Smooth muscle cell (in vitro differentiated cells): ENCODE measurements at regions not wholly inside any gene's neighbourhood (a gene's known extent, or its start where the extent isn't known, plus 50 kb on each side); places are given as distances from the start of the nearest gene placed in this dataset.

Source experiments
- DNase-seq: peaks from one replicate; lab custom pipeline; 2025; ENCODE audit not compliant: unreplicated experiment; lab: John Stamatoyannopoulos, UW
- H2AFZ ChIP-seq: fragments of 200-600 bp; sonication (generic); 2 replicates; pipeline ENCODE4 v1.6.0; 2016; ENCODE audit warnings: antibody characterized with exemption, low read depth, mild to moderate bottlenecking
- H3F3A ChIP-seq: fragments of 200-600 bp; sonication (generic); 2 replicates; pipeline ENCODE4 v1.6.0; 2017; ENCODE audit warnings: antibody characterized with exemption, low read depth
- H3K27ac ChIP-seq: fragments of 200-600 bp; sonication (generic); 2 replicates; pipeline ENCODE4 v1.5.1; 2016; ENCODE audit warnings: low read depth, mild to moderate bottlenecking
- H3K27me3 ChIP-seq: fragments of 200-600 bp; sonication (generic); 2 replicates; pipeline ENCODE4 v1.6.1; 2016; ENCODE audit warnings: low read depth, mild to moderate bottlenecking
- H3K36me3 ChIP-seq: fragments of 200-600 bp; sonication (generic); 2 replicates; pipeline ENCODE4 v1.5.1; 2016; ENCODE audit warnings: low read depth
- H3K4me1 ChIP-seq: fragments of 200-600 bp; sonication (generic); 2 replicates; pipeline ENCODE4 v1.5.1; 2016; ENCODE audit warnings: low read depth
- H3K4me2 ChIP-seq: fragments of 200-600 bp; sonication (generic); 2 replicates; pipeline ENCODE4 v1.6.0; 2016; ENCODE audit warnings: mild to moderate bottlenecking
- H3K4me3 ChIP-seq: fragments of 200-600 bp; sonication (generic); 2 replicates; pipeline ENCODE4 v1.5.1; 2016; ENCODE audit warnings: mild to moderate bottlenecking
- H3K79me2 ChIP-seq: fragments of 200-600 bp; sonication (generic); 2 replicates; pipeline ENCODE4 v1.6.0; 2016; ENCODE audit warnings: low read depth, mild to moderate bottlenecking
- H3K9ac ChIP-seq: fragments of 200-600 bp; sonication (generic); 2 replicates; pipeline ENCODE4 v1.6.0; 2016; ENCODE audit warnings: low read depth
- H3K9me3 ChIP-seq: fragments of 200-600 bp; sonication (generic); replicated peaks from 2 replicates; pipeline ENCODE4 v1.5.1; 2016; ENCODE audit warnings: low read depth
- H4K20me1 ChIP-seq: fragments of 200-600 bp; sonication (generic); 2 replicates; pipeline ENCODE4 v1.6.0; 2016; ENCODE audit warnings: low read depth
- WGBS: methylation state at CpG from one replicate; pipeline ENCODE4 v1.1.7; 2016; ENCODE audit warnings: low lambda C conversion rate; 5-methylcytosine and 5-hydroxymethylcytosine counted together
- TF ChIP-seq, protein P1 (sequence below): fragments of 200-600 bp; sonication (generic); IDR thresholded peaks from 2 replicates; pipeline ENCODE4 v1.5.1; 2017; ENCODE audit warnings: borderline replicate concordance, mild to moderate bottlenecking, antibody characterized with exemption; ENCODE audit not compliant: insufficient read depth, poor library complexity, severe bottlenecking

DNA sequence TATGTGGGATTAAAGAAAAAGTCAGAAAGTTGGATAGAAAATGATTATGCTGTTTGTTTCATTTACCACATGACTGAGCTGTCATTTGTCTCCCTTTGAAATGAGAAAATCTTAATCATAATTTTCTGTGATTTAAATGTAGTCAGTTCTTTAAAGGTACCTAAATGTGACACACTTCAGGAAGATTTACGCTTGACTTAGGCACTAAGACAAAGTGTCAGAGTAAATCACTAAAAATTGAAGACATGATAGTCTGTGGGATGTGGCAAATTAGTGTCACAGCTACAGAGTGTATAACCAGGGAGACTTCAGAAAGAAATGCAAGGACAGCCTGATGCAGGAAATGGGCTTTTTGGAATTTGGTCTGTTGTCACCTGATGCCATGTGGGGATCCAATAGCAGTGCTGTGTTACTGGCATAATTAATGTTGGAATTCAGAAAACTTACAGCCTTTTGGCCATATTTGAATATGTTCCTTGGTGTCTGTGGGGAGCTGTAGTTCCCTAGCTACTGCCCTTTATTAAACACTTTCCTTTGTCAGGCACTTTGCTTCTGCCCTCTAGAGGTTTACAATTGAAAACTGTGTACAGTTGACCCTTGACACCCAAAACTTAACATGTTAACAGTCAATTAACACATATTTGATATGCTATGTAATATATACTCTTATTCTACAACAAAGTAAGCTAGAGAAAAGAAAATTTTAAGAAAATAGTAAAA lies 493.8 kb downstream of the UTRN start:
- Histone ChIP-seq H3K9ac (no peak overlapping the region), H3K4me2 (no peak overlapping the region), H3K27me3 (no peaks in the 10 kb centered on the region), H3K9me3 (no peaks in the 10 kb centered on the region), H2AFZ (no peak overlapping the region), H3K4me3 (no peak overlapping the region), H3F3A (no peaks in the 10 kb centered on the region), H4K20me1 (no peaks in the 10 kb centered on the region), H3K4me1 (no peaks in the 10 kb centered on the region), H3K79me2 (no peaks in the 10 kb centered on the region), H3K27ac (no peak overlapping the region), H3K36me3 (peaks cover 4% of the 10 kb centered on the region)
- 97% methylated on average over 1 of the region's 1 CpG for WGBS
- TF ChIP-seq, protein P1, sequence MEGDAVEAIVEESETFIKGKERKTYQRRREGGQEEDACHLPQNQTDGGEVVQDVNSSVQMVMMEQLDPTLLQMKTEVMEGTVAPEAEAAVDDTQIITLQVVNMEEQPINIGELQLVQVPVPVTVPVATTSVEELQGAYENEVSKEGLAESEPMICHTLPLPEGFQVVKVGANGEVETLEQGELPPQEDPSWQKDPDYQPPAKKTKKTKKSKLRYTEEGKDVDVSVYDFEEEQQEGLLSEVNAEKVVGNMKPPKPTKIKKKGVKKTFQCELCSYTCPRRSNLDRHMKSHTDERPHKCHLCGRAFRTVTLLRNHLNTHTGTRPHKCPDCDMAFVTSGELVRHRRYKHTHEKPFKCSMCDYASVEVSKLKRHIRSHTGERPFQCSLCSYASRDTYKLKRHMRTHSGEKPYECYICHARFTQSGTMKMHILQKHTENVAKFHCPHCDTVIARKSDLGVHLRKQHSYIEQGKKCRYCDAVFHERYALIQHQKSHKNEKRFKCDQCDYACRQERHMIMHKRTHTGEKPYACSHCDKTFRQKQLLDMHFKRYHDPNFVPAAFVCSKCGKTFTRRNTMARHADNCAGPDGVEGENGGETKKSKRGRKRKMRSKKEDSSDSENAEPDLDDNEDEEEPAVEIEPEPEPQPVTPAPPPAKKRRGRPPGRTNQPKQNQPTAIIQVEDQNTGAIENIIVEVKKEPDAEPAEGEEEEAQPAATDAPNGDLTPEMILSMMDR: no peak
- DNase-seq: no peak

DNA sequence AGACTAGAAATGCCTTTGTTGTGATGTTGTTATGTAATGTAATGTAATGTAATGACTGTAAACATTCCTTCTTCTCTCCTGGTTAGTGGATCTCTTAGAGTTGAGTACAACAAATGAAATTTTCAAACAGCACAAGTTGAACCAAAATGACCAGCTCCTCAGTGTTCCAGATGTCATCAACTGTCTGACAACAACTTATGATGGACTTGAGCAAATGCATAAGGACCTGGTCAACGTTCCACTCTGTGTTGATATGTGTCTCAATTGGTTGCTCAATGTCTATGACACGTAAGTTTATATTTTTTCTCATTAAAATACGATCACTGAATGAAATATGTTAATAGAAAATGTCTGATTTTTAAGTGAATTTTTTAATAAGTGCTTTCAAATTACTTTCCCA lies 496.7 kb downstream of the UTRN start:
- H3K9me3 ChIP-seq: no peaks in the 10 kb centered on the region
- H4K20me1 ChIP-seq: no peaks in the 10 kb centered on the region
- TF ChIP-seq, protein P1: no peak
- no peak overlapping the region for H3K9ac ChIP-seq
- no peaks in the 10 kb centered on the region for H3K79me2 ChIP-seq
- no peaks in the 10 kb centered on the region for H3K4me1 ChIP-seq
- DNase-seq: no peak
- WGBS: 94% methylated on average over 3 of the region's 3 CpGs
- no peaks in the 10 kb centered on the region for H3K27me3 ChIP-seq
- no peaks in the 10 kb centered on the region for H3K36me3 ChIP-seq
- H3K4me2 ChIP-seq: no peak overlapping the region
- no peak overlapping the region for H3K27ac ChIP-seq
- H3K4me3 ChIP-seq: no peak overlapping the region
- H2AFZ ChIP-seq: no peak overlapping the region
- H3F3A ChIP-seq: no peaks in the 10 kb centered on the region

DNA sequence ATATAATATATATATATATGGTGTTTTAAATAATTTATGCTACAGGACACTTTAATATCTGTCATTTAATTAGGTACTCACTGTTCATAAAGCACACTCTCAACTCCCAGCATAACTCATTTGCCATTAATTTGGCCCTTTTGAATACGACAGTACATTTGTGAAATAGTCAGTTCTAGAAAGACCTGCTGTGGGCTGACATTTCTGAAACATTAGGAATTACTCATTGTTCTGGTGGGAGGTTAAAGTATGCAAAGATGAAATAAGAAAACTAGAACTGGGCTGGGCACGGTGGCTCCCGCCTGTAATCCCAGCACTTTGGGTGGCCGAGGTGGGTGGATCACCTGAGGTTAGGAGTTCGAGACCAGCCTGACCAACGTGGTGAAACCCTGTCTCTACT lies 497.5 kb downstream of the UTRN start:
- H3K4me3 ChIP-seq: no peak overlapping the region
- H3K79me2 ChIP-seq: no peaks in the 10 kb centered on the region
- H3K36me3 ChIP-seq: no peaks in the 10 kb centered on the region
- no peak overlapping the region for H2AFZ ChIP-seq
- no peaks in the 10 kb centered on the region for H3F3A ChIP-seq
- no peak overlapping the region for H3K9ac ChIP-seq
- H3K27me3 ChIP-seq: no peaks in the 10 kb centered on the region
- no peaks in the 10 kb centered on the region for H3K4me1 ChIP-seq
- 91% methylated on average over 6 of the region's 6 CpGs for WGBS
- DNase-seq: no peak
- no peaks in the 10 kb centered on the region for H4K20me1 ChIP-seq
- H3K9me3 ChIP-seq: no peaks in the 10 kb centered on the region
- no peak overlapping the region for H3K4me2 ChIP-seq
- TF ChIP-seq, protein P1: no peak
- no peak overlapping the region for H3K27ac ChIP-seq

DNA sequence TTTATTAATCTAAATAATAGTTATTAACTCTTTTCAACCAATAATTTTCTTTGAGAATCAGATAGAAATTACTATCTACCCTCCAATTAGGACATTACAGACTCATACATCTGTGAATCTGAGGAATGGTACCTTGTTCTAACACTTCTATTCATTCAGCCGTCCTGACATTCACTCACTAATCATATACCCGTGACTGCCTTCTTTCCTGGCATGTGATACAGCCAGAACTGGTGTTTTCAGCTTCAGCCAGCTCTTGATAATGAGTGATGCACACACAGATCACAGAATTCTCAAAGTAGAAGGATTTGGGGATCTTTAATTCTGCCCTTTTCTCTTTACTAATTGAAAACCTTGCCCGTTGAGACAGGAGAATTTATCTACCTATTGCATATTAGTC lies 499.9 kb downstream of the UTRN start:
- DNase-seq: no peak
- no peak overlapping the region for H3K4me3 ChIP-seq
- H3K9me3 ChIP-seq: no peaks in the 10 kb centered on the region
- H3K9ac ChIP-seq: no peak overlapping the region
- no peak overlapping the region for H3K4me2 ChIP-seq
- H3K79me2 ChIP-seq: no peaks in the 10 kb centered on the region
- no peaks in the 10 kb centered on the region for H3K36me3 ChIP-seq
- TF ChIP-seq, protein P1: no peak
- H4K20me1 ChIP-seq: no peaks in the 10 kb centered on the region
- no peaks in the 10 kb centered on the region for H3F3A ChIP-seq
- no peaks in the 10 kb centered on the region for H3K4me1 ChIP-seq
- 93% methylated on average over 3 of the region's 3 CpGs for WGBS
- no peak overlapping the region for H2AFZ ChIP-seq
- no peaks in the 10 kb centered on the region for H3K27me3 ChIP-seq
- no peak overlapping the region for H3K27ac ChIP-seq
